Gastroesophageal sphincter (tissue), 3 donors: ENCODE measurements at regions not wholly inside any gene's neighbourhood (a gene's known extent, or its start where the extent isn't known, plus 50 kb on each side); places are given as distances from the start of the nearest gene placed in this dataset.

Experiments
- CTCF ChIP-seq, 4 experiments: fragments of 200-600 bp in 2 of 4; fragments of 450-650 bp in 2 of 4; sonication (generic) in 1 of 4; IDR thresholded peaks; one replicate each; pipeline ENCODE4 v1.5.1; 2017 to 2019; ENCODE audit warnings: antibody characterized with exemption in 4 of 4, mild to moderate bottlenecking in 2 of 4, moderate library complexity in 2 of 4
- EP300 ChIP-seq: sonication (generic); formaldehyde crosslinking; IDR thresholded peaks from one replicate; pipeline ENCODE4 v1.6.1; 2017; ENCODE audit warnings: antibody characterized with exemption, mild to moderate bottlenecking
- POLR2A ChIP-seq, 2 donors: fragments of 450-650 bp; IDR thresholded peaks; one replicate each; pipeline ENCODE4 v1.6.1; 2017; ENCODE audit warnings: antibody characterized with exemption in 2 of 2, mild to moderate bottlenecking in 2 of 2, moderate library complexity in 1 of 2
- POLR2AphosphoS5 ChIP-seq: sonication (generic); formaldehyde crosslinking; IDR thresholded peaks from one replicate; pipeline ENCODE4 v1.6.1; 2017; ENCODE audit warnings: antibody characterized with exemption

- TF ChIP-seq CTCF (IDR thresholded peaks at IDR 0.05): no peak
- no peak for TF ChIP-seq POLR2A (IDR thresholded peaks at IDR 0.05)
- no peak for TF ChIP-seq POLR2AphosphoS5
- TF ChIP-seq EP300: no peak
Observed at GRCh38 chr3:106714400-106714799, 662.8 kb upstream of the CCDC54 start.
